MG63 (cell line): ENCODE measurements at regions not wholly inside any gene's neighbourhood (a gene's known extent, or its start where the extent isn't known, plus 50 kb on each side); places are given as distances from the start of the nearest gene placed in this dataset.
"Not testable (repeated sequence)": the region's sequence is repeated elsewhere in the genome, so short reads cannot be mapped to it uniquely, and the experiment has no call there.

Source experiments
- DNase-seq: peaks from one replicate; pipeline ENCODE4 v3.0.0-alpha.2; 2020
- H3K27me3 ChIP-seq: fragments of 250-450 bp; sonication (Bioruptor Pico); 2 replicates; pipeline ENCODE4 v1.5.1; 2020; ENCODE audit warnings: mild to moderate bottlenecking, moderate library complexity
- H3K36me3 ChIP-seq: fragments of 250-450 bp; sonication (Bioruptor Pico); 2 replicates; pipeline ENCODE4 v1.5.1; 2020; ENCODE audit warnings: mild to moderate bottlenecking, moderate library complexity
- H3K4me3 ChIP-seq: fragments of 250-450 bp; sonication (Bioruptor Pico); 2 replicates; pipeline ENCODE4 v1.5.1; 2020; ENCODE audit warnings: mild to moderate bottlenecking, moderate library complexity
- H3K9me3 ChIP-seq: fragments of 250-450 bp; sonication (Bioruptor Pico); 2 replicates; pipeline ENCODE4 v1.5.1; 2020; ENCODE audit warnings: mild to moderate bottlenecking, moderate library complexity

- no peak overlapping the region for H3K4me3 ChIP-seq
- no peaks in the 10 kb centered on the region for H3K36me3 ChIP-seq
- DNase-seq = no peak
- no peaks in the 10 kb centered on the region for H3K9me3 ChIP-seq
- no peaks in the 10 kb centered on the region for H3K27me3 ChIP-seq
Observed at GRCh38 chr2:67083951-67084350, 313.2 kb upstream of the ETAA1 start.

GRCh38 chr2:67085146-67085545, 312.0 kb upstream of the ETAA1 start:
- DNase-seq = no peak
- H3K9me3 ChIP-seq = no peaks in the 10 kb centered on the region
- no peaks in the 10 kb centered on the region for H3K36me3 ChIP-seq
- H3K27me3 ChIP-seq = no peaks in the 10 kb centered on the region
- H3K4me3 ChIP-seq = no peak overlapping the region

- H3K9me3 ChIP-seq = no peaks in the 10 kb centered on the region
- no peak for DNase-seq
- no peak overlapping the region for H3K4me3 ChIP-seq
- no peaks in the 10 kb centered on the region for H3K36me3 ChIP-seq
- no peaks in the 10 kb centered on the region for H3K27me3 ChIP-seq
Observed at GRCh38 chr2:67091681-67092080, 305.5 kb upstream of the ETAA1 start.

GRCh38 chr2:67095121-67095520, 302.0 kb upstream of the ETAA1 start:
- DNase-seq = no peak
- Histone ChIP-seq H3K27me3 (no peaks in the 10 kb centered on the region), H3K4me3 (no peak overlapping the region), H3K9me3 (no peaks in the 10 kb centered on the region), H3K36me3 (no peaks in the 10 kb centered on the region)

GRCh38 chr2:67096886-67097285, 300.2 kb upstream of the ETAA1 start:
- Histone ChIP-seq H3K4me3 (no peak overlapping the region), H3K9me3 (no peaks in the 10 kb centered on the region; the same call in 1 of the 2 replicates), H3K27me3 (no peaks in the 10 kb centered on the region), H3K36me3 (no peaks in the 10 kb centered on the region)
- DNase-seq = no peak

- no peaks in the 10 kb centered on the region for H3K27me3 ChIP-seq
- peaks cover 10% of the 10 kb centered on the region for H3K9me3 ChIP-seq
- no peak for DNase-seq
- no peaks in the 10 kb centered on the region for H3K36me3 ChIP-seq
- no peak overlapping the region for H3K4me3 ChIP-seq
Observed at GRCh38 chr2:67103157-67103556, 294.0 kb upstream of the ETAA1 start.

- DNase-seq = no peak
- Histone ChIP-seq H3K27me3 (no peaks in the 10 kb centered on the region), H3K36me3 (no peaks in the 10 kb centered on the region), H3K4me3 (no peak overlapping the region), H3K9me3 (peaks cover 7% of the 10 kb centered on the region)
Observed at GRCh38 chr2:67108231-67108630, 288.9 kb upstream of the ETAA1 start.

GRCh38 chr2:67124531-67124930, 272.6 kb upstream of the ETAA1 start:
- H3K9me3 ChIP-seq = no peaks in the 10 kb centered on the region
- H3K27me3 ChIP-seq = no peaks in the 10 kb centered on the region
- DNase-seq = no peak
- no peak overlapping the region for H3K4me3 ChIP-seq
- H3K36me3 ChIP-seq = no peaks in the 10 kb centered on the region

GRCh38 chr2:67130531-67131256, 266.4 kb upstream of the ETAA1 start:
- no peak for DNase-seq
- Histone ChIP-seq H3K27me3 (no peaks in the 10 kb centered on the region), H3K9me3 (no peaks in the 10 kb centered on the region), H3K4me3 (no peak overlapping the region), H3K36me3 (no peaks in the 10 kb centered on the region)

- no peak for DNase-seq
- H3K4me3 ChIP-seq = no peak overlapping the region
- no peaks in the 10 kb centered on the region for H3K9me3 ChIP-seq
- no peaks in the 10 kb centered on the region for H3K36me3 ChIP-seq
- H3K27me3 ChIP-seq = no peaks in the 10 kb centered on the region
Observed at GRCh38 chr2:67131257-67131609, 265.9 kb upstream of the ETAA1 start.

- H3K4me3 ChIP-seq, H3K27me3 ChIP-seq, H3K36me3 ChIP-seq, H3K9me3 ChIP-seq, DNase-seq: not testable (repeated sequence)
Observed at GRCh38 chr2:67132441-67132940, 264.6 kb upstream of the ETAA1 start.

- no peaks in the 10 kb centered on the region for H3K36me3 ChIP-seq
- H3K4me3 ChIP-seq = no peak overlapping the region
- no peaks in the 10 kb centered on the region for H3K27me3 ChIP-seq
- DNase-seq = no peak
- no peaks in the 10 kb centered on the region for H3K9me3 ChIP-seq
Observed at GRCh38 chr2:67135208-67135607, 261.9 kb upstream of the ETAA1 start.

- no peaks in the 10 kb centered on the region for H3K36me3 ChIP-seq
- no peak for DNase-seq
- H3K4me3 ChIP-seq = no peak overlapping the region
- no peaks in the 10 kb centered on the region; the same call in 1 of the 2 replicates for H3K9me3 ChIP-seq
- H3K27me3 ChIP-seq = no peaks in the 10 kb centered on the region
Observed at GRCh38 chr2:67137699-67138098, 259.4 kb upstream of the ETAA1 start.

GRCh38 chr2:67142071-67142470, 255.1 kb upstream of the ETAA1 start:
- Histone ChIP-seq H3K4me3 (no peak overlapping the region), H3K9me3 (no peaks in the 10 kb centered on the region; the same call in 1 of the 2 replicates), H3K27me3 (no peaks in the 10 kb centered on the region), H3K36me3 (no peaks in the 10 kb centered on the region)
- no peak for DNase-seq

- DNase-seq = no peak
- H3K9me3 ChIP-seq = no peaks in the 10 kb centered on the region; the same call in 1 of the 2 replicates
- H3K27me3 ChIP-seq = no peaks in the 10 kb centered on the region
- H3K4me3 ChIP-seq = no peak overlapping the region
- H3K36me3 ChIP-seq = no peaks in the 10 kb centered on the region
Observed at GRCh38 chr2:67142741-67143140, 254.4 kb upstream of the ETAA1 start.

GRCh38 chr2:67145851-67146250, 251.3 kb upstream of the ETAA1 start:
- Histone ChIP-seq H3K4me3 (no peak overlapping the region), H3K9me3 (no peaks in the 10 kb centered on the region; the same call in 1 of the 2 replicates), H3K27me3 (no peaks in the 10 kb centered on the region), H3K36me3 (no peaks in the 10 kb centered on the region)
- DNase-seq = no peak

- H3K27me3 ChIP-seq = no peaks in the 10 kb centered on the region
- no peak overlapping the region for H3K4me3 ChIP-seq
- no peaks in the 10 kb centered on the region for H3K36me3 ChIP-seq
- DNase-seq = no peak
- 0 out of 2 replicates have a peak, but pooled peaks cover 2% of the 10 kb centered on the region for H3K9me3 ChIP-seq
Observed at GRCh38 chr2:67156796-67157195, 240.3 kb upstream of the ETAA1 start.

GRCh38 chr2:67158718-67159117, 238.4 kb upstream of the ETAA1 start:
- Histone ChIP-seq H3K4me3 (no peak overlapping the region), H3K9me3 (no peaks in the 10 kb centered on the region)

More at GRCh38 chr2:67158718-67159117, 238.4 kb upstream of the ETAA1 start:
- H3K36me3 ChIP-seq = no peaks in the 10 kb centered on the region
- DNase-seq = no peak
- H3K27me3 ChIP-seq = no peaks in the 10 kb centered on the region
